ENCODE measurements at regions not wholly inside any gene's neighbourhood (a gene's known extent, or its start where the extent isn't known, plus 50 kb on each side); places are given as distances from the start of the nearest gene placed in this dataset.

- no peak for DNase-seq (ENCODE audit: low read depth in 2 of 2)
Observed at GRCh38 chr2:67516899-67517530, 119.9 kb downstream of the ETAA1 start.

DNA sequence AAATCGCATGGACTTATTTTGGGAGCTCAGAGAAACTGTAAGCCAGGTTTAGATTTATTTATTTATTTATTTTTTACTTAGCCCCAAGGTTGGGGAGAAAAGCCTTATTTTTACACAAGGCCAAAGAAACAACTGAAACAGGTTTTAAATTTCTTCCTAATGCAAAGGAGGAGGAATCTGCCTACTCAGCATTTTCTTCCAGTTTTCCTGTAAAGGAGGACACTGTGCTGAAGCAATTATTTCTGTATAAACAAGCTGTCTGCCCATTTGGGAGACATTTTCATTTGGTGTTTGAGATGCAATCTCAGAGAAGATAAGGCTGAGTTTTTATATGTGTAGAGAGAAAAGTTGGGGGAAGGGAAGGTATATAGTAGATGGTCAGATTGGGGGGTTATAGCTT lies 125.0 kb downstream of the ETAA1 start:
- no peak for DNase-seq (ENCODE audit: low read depth in 2 of 2)

GRCh38 chr2:67524213-67524612 lies 127.1 kb downstream of the ETAA1 start:
- DNase-seq (ENCODE audit: low read depth in 2 of 2), result no peak

DNA sequence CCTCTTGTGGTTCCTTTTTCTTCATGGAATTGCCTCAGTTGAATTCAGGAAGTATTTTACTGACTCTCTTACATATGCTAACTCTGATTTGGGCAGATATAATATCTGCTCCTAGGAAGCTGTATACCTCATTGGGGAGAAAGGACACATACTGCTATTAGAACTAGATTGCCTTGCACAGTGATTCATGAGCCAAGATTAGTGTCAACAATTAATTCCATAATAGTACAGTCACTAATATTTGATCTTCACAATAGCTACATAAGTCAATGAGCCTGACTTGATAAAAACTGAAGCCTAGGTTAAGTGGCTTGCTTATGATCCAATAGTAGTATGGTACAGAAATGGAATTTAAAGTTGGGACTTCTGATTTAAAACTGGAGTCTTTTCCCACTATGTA lies 127.6 kb downstream of the ETAA1 start:
- no peak for DNase-seq (ENCODE audit: low read depth in 2 of 2)

- DNase-seq (ENCODE audit: low read depth in 2 of 2), result no peak
Observed at GRCh38 chr2:67526283-67526682, 129.2 kb downstream of the ETAA1 start.

GRCh38 chr2:67528320-67528719 lies 131.2 kb downstream of the ETAA1 start:
- DNase-seq (ENCODE audit: low read depth in 2 of 2), result no peak

DNA sequence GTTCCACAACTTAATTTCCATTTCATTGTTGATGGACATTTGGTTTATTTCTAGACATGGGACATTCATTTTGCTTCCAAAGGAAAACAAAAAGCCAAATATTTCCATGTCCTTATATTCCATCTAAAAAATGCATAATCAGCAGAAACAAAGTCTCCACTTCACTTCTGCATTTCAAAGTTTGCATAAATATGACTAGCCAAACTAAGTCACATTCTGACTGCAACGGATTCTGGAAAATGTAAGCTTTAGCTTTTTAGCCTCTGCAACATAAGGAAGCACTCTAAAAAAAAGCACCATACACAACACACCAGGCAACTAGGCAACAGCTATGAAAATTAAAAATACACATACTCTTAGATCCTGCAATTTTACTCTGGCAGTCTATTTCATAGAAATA lies 135.3 kb downstream of the ETAA1 start:
- DNase-seq (ENCODE audit: low read depth in 2 of 2), result no peak

DNA sequence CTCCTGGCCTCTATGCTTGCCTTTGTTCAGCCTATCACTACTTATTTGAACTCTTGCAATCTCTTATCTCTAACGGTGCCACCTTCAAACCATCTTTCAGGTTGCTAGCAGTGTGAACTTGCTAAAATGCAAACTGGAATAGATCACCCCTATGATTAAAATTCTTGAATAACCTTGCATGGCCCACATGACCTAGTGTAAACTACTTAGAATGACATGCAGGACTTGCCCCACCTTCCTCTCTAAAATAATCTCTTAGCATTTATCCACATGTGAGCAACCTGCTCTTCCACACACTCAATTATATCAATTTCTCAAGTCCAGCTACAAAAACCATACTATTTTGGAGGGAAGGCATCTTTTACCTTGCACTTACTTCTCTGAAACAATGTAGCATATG lies 137.6 kb downstream of the ETAA1 start:
- DNase-seq (ENCODE audit: low read depth in 2 of 2), result no peak

GRCh38 chr2:67540962-67541361 lies 143.8 kb downstream of the ETAA1 start:
- DNase-seq (ENCODE audit: low read depth in 2 of 2), result no peak

GRCh38 chr2:67544286-67544685 lies 147.2 kb downstream of the ETAA1 start:
- no peak for DNase-seq (ENCODE audit: low read depth in 2 of 2)

GRCh38 chr2:67548317-67549201 lies 151.4 kb downstream of the ETAA1 start:
- no peak for DNase-seq (ENCODE audit: low read depth in 2 of 2)

DNA sequence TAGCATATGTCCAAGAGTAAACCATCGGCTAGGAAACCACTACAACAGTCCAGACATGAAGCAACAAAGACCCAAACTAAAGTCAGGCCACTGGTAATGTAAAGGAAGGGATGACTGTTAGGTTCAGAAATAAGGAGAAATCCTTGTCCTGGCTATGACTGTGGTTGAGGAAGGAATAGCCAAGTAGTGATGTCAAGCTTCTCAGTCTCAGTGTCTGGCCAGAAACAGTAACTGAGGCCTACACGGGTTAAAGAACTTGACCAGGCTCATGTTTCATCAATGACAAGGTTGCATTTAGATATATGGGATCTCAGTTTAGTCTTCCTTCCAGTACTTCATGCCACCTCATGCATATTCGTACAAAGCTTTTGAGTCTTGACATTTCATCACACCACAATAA lies 162.0 kb downstream of the ETAA1 start:
- DNase-seq (ENCODE audit: low read depth in 2 of 2), result no peak

- no peak for DNase-seq (ENCODE audit: low read depth in 2 of 2)
Observed at GRCh38 chr2:67560771-67561456, 163.8 kb downstream of the ETAA1 start.

- no peak for DNase-seq (ENCODE audit: low read depth in 2 of 2)
Observed at GRCh38 chr2:67561457-67561965, 164.4 kb downstream of the ETAA1 start.

DNA sequence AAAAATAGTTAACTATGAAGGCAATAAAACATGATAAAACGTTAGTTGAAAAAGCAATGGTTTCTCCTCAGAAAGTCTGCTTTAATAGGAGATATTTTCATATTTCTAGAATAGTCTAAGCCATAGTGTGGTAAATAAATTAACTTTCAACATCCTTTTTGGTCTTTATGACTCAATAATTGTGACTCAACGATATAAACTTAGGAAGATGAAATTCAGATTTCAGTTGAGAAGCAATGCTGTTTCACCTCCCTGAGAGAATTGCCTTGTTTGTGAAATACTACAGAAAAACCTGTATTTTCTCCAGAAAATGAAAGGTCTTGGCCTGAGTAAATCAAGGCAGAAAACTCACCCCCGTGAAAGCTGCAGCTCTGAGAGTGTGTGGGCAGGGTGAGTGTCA lies 166.9 kb downstream of the ETAA1 start:
- DNase-seq (ENCODE audit: low read depth in 2 of 2), result no peak

GRCh38 chr2:67564626-67565025 lies 167.5 kb downstream of the ETAA1 start:
- DNase-seq (ENCODE audit: low read depth in 2 of 2), result no peak

DNA sequence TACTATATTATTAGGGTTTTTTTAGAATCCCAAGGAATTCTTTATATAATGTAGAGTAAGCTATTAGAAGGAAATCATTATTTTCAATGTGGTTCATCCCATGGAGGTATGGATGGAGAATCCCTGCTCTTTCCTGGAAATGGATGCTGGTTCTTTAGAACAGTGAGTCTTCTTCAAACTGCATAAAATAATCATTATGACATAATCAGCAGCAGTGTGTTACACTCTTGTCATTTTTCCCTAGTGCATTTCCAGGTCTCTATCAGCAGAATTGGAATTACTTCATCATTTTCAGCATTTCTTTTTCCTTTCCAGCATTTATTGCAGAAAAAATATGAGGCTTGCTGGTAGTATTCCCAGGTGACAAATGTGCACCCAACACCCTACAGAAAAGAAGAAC lies 168.1 kb downstream of the ETAA1 start:
- DNase-seq (ENCODE audit: low read depth in 2 of 2), result no peak

DNA sequence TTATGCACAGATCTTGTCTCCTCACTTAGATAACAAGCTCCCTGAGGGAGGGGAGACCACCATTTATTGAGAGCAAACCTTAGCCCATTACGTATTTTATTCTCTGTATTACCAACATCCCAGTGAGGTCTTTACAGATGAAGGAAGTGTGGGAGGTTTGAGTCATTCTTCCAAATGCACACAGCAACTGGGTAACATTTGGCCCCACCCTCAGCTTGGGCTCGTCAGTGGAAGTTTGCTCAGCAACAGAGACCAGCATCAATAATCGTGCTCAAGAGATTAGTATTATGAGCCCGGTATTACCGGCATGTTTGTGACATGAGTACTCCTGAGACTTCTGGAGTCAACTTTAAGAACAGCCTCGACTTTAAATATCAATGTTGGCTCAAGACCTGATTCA lies 168.6 kb downstream of the ETAA1 start:
- no peak for DNase-seq (ENCODE audit: low read depth in 2 of 2)

DNA sequence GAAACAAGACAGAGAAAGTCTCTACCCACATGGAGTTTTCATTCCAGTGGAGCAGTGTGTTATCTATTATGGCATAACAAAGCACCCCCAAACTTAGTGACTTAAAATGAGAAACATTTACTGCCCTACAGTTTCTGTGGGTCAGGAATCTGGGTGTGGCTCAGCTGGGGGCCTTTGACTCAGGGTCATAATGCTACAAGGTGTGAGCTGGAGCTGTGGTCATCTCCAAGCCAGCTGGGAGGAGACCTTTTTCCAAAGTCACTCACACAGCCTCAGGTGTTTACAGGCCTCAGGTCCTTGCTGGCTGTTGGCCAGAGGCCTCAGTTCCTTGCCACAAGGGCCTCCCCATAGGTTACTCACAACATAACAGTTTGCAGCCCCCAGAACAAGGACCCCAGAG lies 169.2 kb downstream of the ETAA1 start:
- DNase-seq (ENCODE audit: low read depth in 2 of 2), result no peak

DNA sequence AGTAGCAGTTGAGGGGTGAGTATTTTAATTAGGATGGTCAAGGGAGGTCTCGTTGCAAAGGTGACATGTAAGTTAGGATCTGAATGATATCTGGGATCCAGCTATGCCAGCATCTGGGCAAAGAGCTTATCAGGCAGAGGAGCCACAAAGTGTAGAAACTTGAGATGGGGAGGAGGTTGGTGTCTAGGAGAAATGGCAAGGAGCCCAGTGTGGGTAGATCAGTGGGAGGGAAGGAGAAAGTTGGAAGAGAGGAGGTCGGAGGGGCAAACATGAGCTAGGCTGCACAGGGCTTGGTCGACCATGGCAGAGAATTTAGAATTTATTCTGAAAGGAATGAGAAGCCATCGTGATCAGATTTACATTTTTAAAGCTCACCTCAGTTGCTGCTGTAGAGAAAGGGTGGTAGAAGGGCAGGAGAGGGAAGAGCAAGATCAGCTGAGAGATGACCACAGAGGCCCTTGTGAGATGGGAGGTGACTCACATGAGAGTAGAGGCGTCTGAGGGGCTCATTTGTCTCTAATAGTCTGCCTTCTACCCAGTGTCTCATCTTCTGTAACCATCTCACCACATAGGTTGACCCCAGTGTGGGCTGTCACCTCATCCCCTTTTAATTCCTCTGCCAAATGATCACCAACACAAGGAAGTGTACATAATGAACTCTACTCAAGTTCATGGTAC lies 170.0 kb downstream of the ETAA1 start:
- DNase-seq (ENCODE audit: low read depth in 2 of 2), result no peak

DNA sequence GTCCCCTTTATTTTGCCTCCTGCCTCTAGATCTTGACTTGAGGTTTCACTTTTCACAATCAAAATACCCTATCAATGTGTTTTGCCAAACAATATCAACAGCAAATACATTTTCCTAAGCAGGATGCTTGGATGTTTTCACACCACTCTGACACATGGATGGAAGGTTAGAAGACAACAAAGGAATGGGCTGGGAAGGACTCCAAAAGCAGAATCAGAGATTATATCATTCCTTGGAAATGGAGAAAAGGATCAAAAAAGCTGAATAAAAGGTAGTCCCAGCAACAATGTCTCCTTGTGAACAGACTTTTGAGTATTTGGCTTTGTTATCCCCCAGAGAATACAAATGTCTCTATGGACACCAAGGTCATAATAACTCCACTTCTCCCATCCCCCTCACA lies 170.8 kb downstream of the ETAA1 start:
- no peak for DNase-seq (ENCODE audit: low read depth in 2 of 2)

- no peak for DNase-seq (ENCODE audit: low read depth in 2 of 2)
Observed at GRCh38 chr2:67570611-67571010, 173.5 kb downstream of the ETAA1 start.
